DOHH2 (cell line): ENCODE measurements at regions not wholly inside any gene's neighbourhood (a gene's known extent, or its start where the extent isn't known, plus 50 kb on each side); places are given as distances from the start of the nearest gene placed in this dataset.

Experiments
- H3F3A ChIP-seq: fragments of 200-600 bp; sonication (generic), shearing (Covaris generic); 2 replicates; pipeline ENCODE4 v1.6.0; 2016; ENCODE audit warnings: antibody characterized with exemption, mild to moderate bottlenecking; ENCODE audit not compliant: control insufficient read depth, insufficient read depth
- H3K27ac ChIP-seq: fragments of 200-600 bp; sonication (generic); 2 replicates; pipeline ENCODE4 v1.5.1; 2014; ENCODE audit warnings: low read depth, mild to moderate bottlenecking, low read length, moderate library complexity
- H3K27me3 ChIP-seq: fragments of 200-600 bp; sonication (generic); 2 replicates; pipeline ENCODE4 v1.6.1; 2014; ENCODE audit warnings: mild to moderate bottlenecking, low read length, mixed read lengths; ENCODE audit not compliant: control insufficient read depth
- H3K36me3 ChIP-seq: fragments of 200-600 bp; sonication (generic); 2 replicates; pipeline ENCODE4 v1.6.1; 2014; ENCODE audit warnings: mild to moderate bottlenecking, low read length, moderate library complexity, mixed read lengths; ENCODE audit not compliant: control insufficient read depth
- H3K4me1 ChIP-seq: fragments of 200-600 bp; sonication (generic); 2 replicates; pipeline ENCODE4 v1.6.1; 2014; ENCODE audit warnings: mild to moderate bottlenecking, low read length, mixed read lengths; ENCODE audit not compliant: control insufficient read depth
- H3K4me2 ChIP-seq: fragments of 200-600 bp; sonication (generic); 2 replicates; pipeline ENCODE4 v1.6.0; 2014; ENCODE audit warnings: mild to moderate bottlenecking, low read length, moderate library complexity
- H3K4me3 ChIP-seq: fragments of 200-600 bp; sonication (generic); 2 replicates; pipeline ENCODE4 v1.5.1; 2014; ENCODE audit warnings: mild to moderate bottlenecking, low read length, mixed read lengths
- H3K79me2 ChIP-seq: fragments of 200-600 bp; sonication (generic); 2 replicates; pipeline ENCODE4 v1.6.1; 2014; ENCODE audit warnings: mild to moderate bottlenecking, low read length, mixed read lengths; ENCODE audit not compliant: control insufficient read depth
- H3K9me2 ChIP-seq: fragments of 200-600 bp; sonication (generic); replicated peaks from 2 replicates; pipeline ENCODE4 v1.6.1; 2014; ENCODE audit warnings: mild to moderate bottlenecking, low read length, mixed read lengths; ENCODE audit not compliant: control insufficient read depth
- H3K9me3 ChIP-seq: fragments of 200-600 bp; sonication (generic); 2 replicates; pipeline ENCODE4 v1.6.1; 2014; ENCODE audit warnings: antibody characterized with exemption, low read length, mixed read lengths; ENCODE audit not compliant: control insufficient read depth, insufficient read depth
- H4K20me1 ChIP-seq: fragments of 200-600 bp; sonication (generic); 2 replicates; pipeline ENCODE4 v1.6.0; 2014; ENCODE audit warnings: low read depth, mild to moderate bottlenecking, antibody characterized with exemption, low read length, moderate library complexity; ENCODE audit not compliant: control insufficient read depth, insufficient read depth
- CTCF ChIP-seq: fragments of 200-600 bp; sonication (generic); IDR thresholded peaks from one replicate; pipeline ENCODE4 v1.5.1; 2014; ENCODE audit warnings: antibody characterized with exemption, mild to moderate bottlenecking, low read depth, low read length; ENCODE audit not compliant: poor library complexity, severe bottlenecking
- EZH2phosphoT487 ChIP-seq: fragments of 200-600 bp; sonication (generic); IDR thresholded peaks from 2 replicates; pipeline ENCODE4 v1.6.1; 2017; ENCODE audit warnings: borderline replicate concordance, mild to moderate bottlenecking, antibody characterized with exemption, low read length, moderate library complexity, mixed read lengths

GRCh38 chr20:23205611-23206041, 119.5 kb upstream of the CD93 start:
- Histone ChIP-seq H3K4me3 (no peak overlapping the region), H3K4me2 (no peak overlapping the region), H3K27me3 (0 out of 2 replicates have a peak, but pooled peaks cover 6% of the 10 kb centered on the region), H3K27ac (no peak overlapping the region), H3K79me2 (no peaks in the 10 kb centered on the region), H4K20me1 (no peaks in the 10 kb centered on the region), H3K9me3 (no peaks in the 10 kb centered on the region), H3K9me2 (no peaks in the 10 kb centered on the region), H3F3A (no peaks in the 10 kb centered on the region), H3K36me3 (no peaks in the 10 kb centered on the region), H3K4me1 (no peaks in the 10 kb centered on the region)
- no peak for TF ChIP-seq CTCF

GRCh38 chr20:23205211-23205610, 119.1 kb upstream of the CD93 start:
- 0 out of 2 replicates have a peak, but pooled peaks cover 6% of the 10 kb centered on the region for H3K27me3 ChIP-seq
- TF ChIP-seq EZH2phosphoT487: no peak
- H3K4me2 ChIP-seq: no peak overlapping the region
- H3K27ac ChIP-seq: no peak overlapping the region
- no peaks in the 10 kb centered on the region for H3K4me1 ChIP-seq
- no peaks in the 10 kb centered on the region for H3K9me3 ChIP-seq
- no peaks in the 10 kb centered on the region for H3F3A ChIP-seq
- no peaks in the 10 kb centered on the region for H3K79me2 ChIP-seq
- no peak overlapping the region for H3K4me3 ChIP-seq
- no peaks in the 10 kb centered on the region for H3K9me2 ChIP-seq
- no peaks in the 10 kb centered on the region for H4K20me1 ChIP-seq
- H3K36me3 ChIP-seq: no peaks in the 10 kb centered on the region

GRCh38 chr20:23203951-23204730, 118.0 kb upstream of the CD93 start:
- H3F3A ChIP-seq: no peaks in the 10 kb centered on the region
- H3K27me3 ChIP-seq: 0 out of 2 replicates have a peak, but pooled peaks cover 6% of the 10 kb centered on the region
- no peaks in the 10 kb centered on the region for H3K36me3 ChIP-seq
- no peaks in the 10 kb centered on the region for H3K79me2 ChIP-seq
- no peak overlapping the region for H3K27ac ChIP-seq
- H3K4me1 ChIP-seq: no peaks in the 10 kb centered on the region
- no peak overlapping the region for H3K4me3 ChIP-seq
- no peak overlapping the region for H3K4me2 ChIP-seq
- TF ChIP-seq EZH2phosphoT487 (no peak), CTCF (no peak)
- H4K20me1 ChIP-seq: no peaks in the 10 kb centered on the region
- H3K9me3 ChIP-seq: no peaks in the 10 kb centered on the region
- H3K9me2 ChIP-seq: no peaks in the 10 kb centered on the region

- Histone ChIP-seq H3K4me2 (no peak overlapping the region), H3K79me2 (no peaks in the 10 kb centered on the region), H3K27ac (no peak overlapping the region), H3K4me1 (no peaks in the 10 kb centered on the region), H3K36me3 (no peaks in the 10 kb centered on the region), H3F3A (no peaks in the 10 kb centered on the region), H3K9me2 (no peaks in the 10 kb centered on the region), H3K9me3 (no peaks in the 10 kb centered on the region), H3K4me3 (no peak overlapping the region), H4K20me1 (no peaks in the 10 kb centered on the region), H3K27me3 (peaks cover 6% of the 10 kb centered on the region; the same call in 1 of the 2 replicates)
- TF ChIP-seq EZH2phosphoT487: no peak
- TF ChIP-seq CTCF: no peak
These were observed 117.2 kb upstream of the CD93 start for GRCh38 chr20:23203310-23203709.
